HEK293 (cell line): ENCODE measurements at regions not wholly inside any gene's neighbourhood (a gene's known extent, or its start where the extent isn't known, plus 50 kb on each side); places are given as distances from the start of the nearest gene placed in this dataset.

Experiments
- SP2 ChIP-seq: fragments of 450-650 bp; formaldehyde crosslinking; IDR thresholded peaks from 2 replicates; pipeline ENCODE4 v1.5.1; 2016; ENCODE audit warnings: missing biosample characterization, missing genetic modification characterization
- ZNF121 ChIP-seq: fragments of 450-650 bp; formaldehyde crosslinking; IDR thresholded peaks from 2 replicates; pipeline ENCODE4 v1.5.1; 2016; ENCODE audit warnings: missing biosample characterization, missing genetic modification characterization
- ZNF24 ChIP-seq: fragments of 450-650 bp; formaldehyde crosslinking; IDR thresholded peaks from 2 replicates; pipeline ENCODE4 v1.5.1; 2016; ENCODE audit warnings: missing biosample characterization, missing genetic modification characterization
- ZNF354C ChIP-seq: fragments of 450-650 bp; formaldehyde crosslinking; IDR thresholded peaks from 2 replicates; pipeline ENCODE4 v1.5.1; 2016; ENCODE audit warnings: missing biosample characterization, missing genetic modification characterization, low read depth, borderline replicate concordance
- TF ChIP-seq, protein P1 (sequence below): fragments of 450-650 bp; formaldehyde crosslinking; IDR thresholded peaks from 2 replicates; pipeline ENCODE4 v1.5.1; 2016; ENCODE audit warnings: missing biosample characterization, missing genetic modification characterization

DNA sequence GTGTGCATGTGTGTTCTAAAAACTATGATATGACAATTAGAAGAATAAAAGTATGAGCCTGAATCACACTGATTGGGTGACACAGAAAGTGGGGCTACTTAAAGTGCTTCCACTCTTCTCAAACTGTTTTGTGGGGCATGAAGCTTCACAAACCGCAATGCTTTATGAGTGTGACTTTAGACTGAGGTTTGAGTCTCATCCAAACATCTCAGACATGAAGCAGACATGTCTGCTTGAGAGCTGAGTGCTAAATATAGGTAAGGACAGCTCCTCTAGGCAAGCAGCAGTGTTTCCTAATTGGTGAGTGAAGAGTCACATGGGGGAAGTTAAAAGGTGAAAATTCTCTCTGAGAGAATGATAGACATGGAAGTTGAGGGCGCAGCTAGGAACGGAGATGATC, 726.9 kb upstream of the CITED2 start:
- TF ChIP-seq ZNF121 (no peak), ZNF354C (tag by site-specific recombination) (no peak), ZNF24 (tag by site-specific recombination) (no peak), SP2 (no peak)
- TF ChIP-seq, protein P1, sequence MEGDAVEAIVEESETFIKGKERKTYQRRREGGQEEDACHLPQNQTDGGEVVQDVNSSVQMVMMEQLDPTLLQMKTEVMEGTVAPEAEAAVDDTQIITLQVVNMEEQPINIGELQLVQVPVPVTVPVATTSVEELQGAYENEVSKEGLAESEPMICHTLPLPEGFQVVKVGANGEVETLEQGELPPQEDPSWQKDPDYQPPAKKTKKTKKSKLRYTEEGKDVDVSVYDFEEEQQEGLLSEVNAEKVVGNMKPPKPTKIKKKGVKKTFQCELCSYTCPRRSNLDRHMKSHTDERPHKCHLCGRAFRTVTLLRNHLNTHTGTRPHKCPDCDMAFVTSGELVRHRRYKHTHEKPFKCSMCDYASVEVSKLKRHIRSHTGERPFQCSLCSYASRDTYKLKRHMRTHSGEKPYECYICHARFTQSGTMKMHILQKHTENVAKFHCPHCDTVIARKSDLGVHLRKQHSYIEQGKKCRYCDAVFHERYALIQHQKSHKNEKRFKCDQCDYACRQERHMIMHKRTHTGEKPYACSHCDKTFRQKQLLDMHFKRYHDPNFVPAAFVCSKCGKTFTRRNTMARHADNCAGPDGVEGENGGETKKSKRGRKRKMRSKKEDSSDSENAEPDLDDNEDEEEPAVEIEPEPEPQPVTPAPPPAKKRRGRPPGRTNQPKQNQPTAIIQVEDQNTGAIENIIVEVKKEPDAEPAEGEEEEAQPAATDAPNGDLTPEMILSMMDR = no peak
